ENCODE measurements at regions not wholly inside any gene's neighbourhood (a gene's known extent, or its start where the extent isn't known, plus 50 kb on each side); places are given as distances from the start of the nearest gene placed in this dataset.

DNA sequence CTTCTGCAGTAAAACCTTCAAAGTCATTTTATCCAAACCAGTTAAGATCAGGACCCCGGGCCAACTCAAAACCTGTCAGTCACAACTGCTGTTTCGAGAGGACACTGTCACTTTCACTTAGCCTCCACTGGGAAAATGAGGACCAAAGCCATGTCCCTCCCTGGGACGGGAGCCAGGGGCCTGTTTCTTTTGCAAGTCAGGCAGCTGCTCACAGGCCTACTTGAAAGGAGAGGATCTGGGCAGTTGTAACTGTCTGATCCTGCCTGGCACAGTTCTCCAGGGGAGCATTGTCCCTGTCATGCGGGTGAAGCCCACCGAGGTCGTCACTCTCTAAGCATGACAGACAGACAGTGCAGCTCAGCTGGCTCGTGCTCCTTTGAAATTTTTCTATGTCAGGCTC, 276.2 kb downstream of the NPIPA8 start:
- ChIA-PET CTCF (no interaction called here), POLR2A (no interaction called here)
- TF ChIP-seq TFCP2L1 (CRISPR knock-in tag; IDR thresholded peaks at IDR 0.05) (no peak), TP53 (CRISPR knock-in tag; IDR thresholded peaks at IDR 0.05) (no peak), ZNF302 (CRISPR knock-in tag; IDR thresholded peaks at IDR 0.05) (no peak), FOXS1 (CRISPR knock-in tag; IDR thresholded peaks at IDR 0.05) (no peak), EHMT2 (IDR thresholded peaks at IDR 0.05; ENCODE audit: low read depth) (no peak), HOXB13 (CRISPR knock-in tag; IDR thresholded peaks at IDR 0.05; ENCODE audit: low read depth) (no peak), KDM5A (IDR thresholded peaks at IDR 0.05) (no peak)
- TF ChIP-seq, protein P1, sequence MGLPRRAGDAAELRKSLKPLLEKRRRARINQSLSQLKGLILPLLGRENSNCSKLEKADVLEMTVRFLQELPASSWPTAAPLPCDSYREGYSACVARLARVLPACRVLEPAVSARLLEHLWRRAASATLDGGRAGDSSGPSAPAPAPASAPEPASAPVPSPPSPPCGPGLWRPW (IDR thresholded peaks at IDR 0.05): no peak
- H3K27ac ChIP-seq: no peak overlapping the region
- no peaks in the 10 kb centered on the region for H3K9me3 ChIP-seq
- H3K4me2 ChIP-seq: no peak overlapping the region
- FAIRE-seq (no peak), DNase-seq (ENCODE audit: low read depth in 1 of 2, low spot score in 1 of 2) (no peak), ATAC-seq (no peak)
- no peak overlapping the region for H3K4me3 ChIP-seq
- H3K4me1 ChIP-seq: no peaks in the 10 kb centered on the region
- 0% methylated on average over 3 of the region's 7 CpGs for WGBS (ENCODE audit: missing lambda C conversion rate)

DNA sequence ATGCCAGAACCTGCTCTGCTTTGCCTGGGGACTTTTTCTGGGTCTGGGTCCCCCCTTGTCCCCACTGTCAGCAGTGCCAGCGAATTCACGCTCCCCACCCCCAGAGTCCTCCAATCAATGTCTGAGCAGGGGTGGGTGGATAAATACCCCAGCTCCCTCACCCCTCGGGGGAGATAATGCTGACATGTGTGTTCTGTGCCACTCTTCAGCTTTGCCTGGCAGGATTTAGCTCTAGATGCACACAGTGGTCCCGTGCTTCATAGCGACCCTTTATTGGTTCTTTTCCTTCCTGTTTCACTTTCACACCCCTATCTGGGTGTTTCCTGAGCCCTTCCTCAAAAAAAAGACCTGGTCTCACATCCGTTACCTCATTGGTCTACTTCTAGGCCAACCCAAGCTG, 277.0 kb downstream of the NPIPA8 start:
- ChIA-PET POLR2A (no interaction called here), CTCF (no interaction called here)
- Histone ChIP-seq H3K4me2 (no peak overlapping the region), H3K4me1 (no peaks in the 10 kb centered on the region), H3K27ac (no peak overlapping the region), H3K4me3 (no peak overlapping the region), H3K9me3 (no peaks in the 10 kb centered on the region)
- FAIRE-seq: no peak
- under 1% methylated on average over 6 of the region's 6 CpGs for WGBS (ENCODE audit: missing lambda C conversion rate)
- ATAC-seq: no peak
- TF ChIP-seq POLR2AphosphoS2 (conservative IDR thresholded peaks at IDR 0.05; ENCODE audit: low read length) (no peak), RCOR1 (IDR thresholded peaks at IDR 0.05; ENCODE audit: low read depth, low read length) (no peak), EHF (CRISPR knock-in tag; IDR thresholded peaks at IDR 0.05) (no peak), ZSCAN20 (CRISPR knock-in tag; IDR thresholded peaks at IDR 0.05) (no peak), CHD2 (IDR thresholded peaks at IDR 0.05; ENCODE audit: low read length, partially characterized antibody) (no peak), PHF8 (IDR thresholded peaks at IDR 0.05; ENCODE audit: borderline replicate concordance, low read depth) (no peak), POLR2A (IDR thresholded peaks at IDR 0.05; ENCODE audit: low read length) (no peak), HOXB5 (CRISPR knock-in tag; IDR thresholded peaks at IDR 0.05) (no peak), CEBPB (IDR thresholded peaks at IDR 0.05) (no peak), HOXA7 (CRISPR knock-in tag; IDR thresholded peaks at IDR 0.05) (no peak), RFX5 (IDR thresholded peaks at IDR 0.05) (no peak)
- TF ChIP-seq, protein P2, sequence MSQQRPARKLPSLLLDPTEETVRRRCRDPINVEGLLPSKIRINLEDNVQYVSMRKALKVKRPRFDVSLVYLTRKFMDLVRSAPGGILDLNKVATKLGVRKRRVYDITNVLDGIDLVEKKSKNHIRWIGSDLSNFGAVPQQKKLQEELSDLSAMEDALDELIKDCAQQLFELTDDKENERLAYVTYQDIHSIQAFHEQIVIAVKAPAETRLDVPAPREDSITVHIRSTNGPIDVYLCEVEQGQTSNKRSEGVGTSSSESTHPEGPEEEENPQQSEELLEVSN (IDR thresholded peaks at IDR 0.05; ENCODE audit: borderline replicate concordance, low read depth): no peak
- TF ChIP-seq, protein P3, sequence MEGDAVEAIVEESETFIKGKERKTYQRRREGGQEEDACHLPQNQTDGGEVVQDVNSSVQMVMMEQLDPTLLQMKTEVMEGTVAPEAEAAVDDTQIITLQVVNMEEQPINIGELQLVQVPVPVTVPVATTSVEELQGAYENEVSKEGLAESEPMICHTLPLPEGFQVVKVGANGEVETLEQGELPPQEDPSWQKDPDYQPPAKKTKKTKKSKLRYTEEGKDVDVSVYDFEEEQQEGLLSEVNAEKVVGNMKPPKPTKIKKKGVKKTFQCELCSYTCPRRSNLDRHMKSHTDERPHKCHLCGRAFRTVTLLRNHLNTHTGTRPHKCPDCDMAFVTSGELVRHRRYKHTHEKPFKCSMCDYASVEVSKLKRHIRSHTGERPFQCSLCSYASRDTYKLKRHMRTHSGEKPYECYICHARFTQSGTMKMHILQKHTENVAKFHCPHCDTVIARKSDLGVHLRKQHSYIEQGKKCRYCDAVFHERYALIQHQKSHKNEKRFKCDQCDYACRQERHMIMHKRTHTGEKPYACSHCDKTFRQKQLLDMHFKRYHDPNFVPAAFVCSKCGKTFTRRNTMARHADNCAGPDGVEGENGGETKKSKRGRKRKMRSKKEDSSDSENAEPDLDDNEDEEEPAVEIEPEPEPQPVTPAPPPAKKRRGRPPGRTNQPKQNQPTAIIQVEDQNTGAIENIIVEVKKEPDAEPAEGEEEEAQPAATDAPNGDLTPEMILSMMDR (IDR thresholded peaks at IDR 0.05): no peak
- TF ChIP-seq, protein P4, sequence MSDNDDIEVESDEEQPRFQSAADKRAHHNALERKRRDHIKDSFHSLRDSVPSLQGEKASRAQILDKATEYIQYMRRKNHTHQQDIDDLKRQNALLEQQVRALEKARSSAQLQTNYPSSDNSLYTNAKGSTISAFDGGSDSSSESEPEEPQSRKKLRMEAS (IDR thresholded peaks at IDR 0.05): no peak
- TF ChIP-seq, protein P5, sequence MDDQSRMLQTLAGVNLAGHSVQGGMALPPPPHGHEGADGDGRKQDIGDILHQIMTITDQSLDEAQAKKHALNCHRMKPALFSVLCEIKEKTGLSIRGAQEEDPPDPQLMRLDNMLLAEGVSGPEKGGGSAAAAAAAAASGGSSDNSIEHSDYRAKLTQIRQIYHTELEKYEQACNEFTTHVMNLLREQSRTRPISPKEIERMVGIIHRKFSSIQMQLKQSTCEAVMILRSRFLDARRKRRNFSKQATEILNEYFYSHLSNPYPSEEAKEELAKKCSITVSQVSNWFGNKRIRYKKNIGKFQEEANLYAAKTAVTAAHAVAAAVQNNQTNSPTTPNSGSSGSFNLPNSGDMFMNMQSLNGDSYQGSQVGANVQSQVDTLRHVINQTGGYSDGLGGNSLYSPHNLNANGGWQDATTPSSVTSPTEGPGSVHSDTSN (IDR thresholded peaks at IDR 0.05): no peak
- no peak for DNase-seq (ENCODE audit: low read depth in 1 of 2, low spot score in 1 of 2)

DNA sequence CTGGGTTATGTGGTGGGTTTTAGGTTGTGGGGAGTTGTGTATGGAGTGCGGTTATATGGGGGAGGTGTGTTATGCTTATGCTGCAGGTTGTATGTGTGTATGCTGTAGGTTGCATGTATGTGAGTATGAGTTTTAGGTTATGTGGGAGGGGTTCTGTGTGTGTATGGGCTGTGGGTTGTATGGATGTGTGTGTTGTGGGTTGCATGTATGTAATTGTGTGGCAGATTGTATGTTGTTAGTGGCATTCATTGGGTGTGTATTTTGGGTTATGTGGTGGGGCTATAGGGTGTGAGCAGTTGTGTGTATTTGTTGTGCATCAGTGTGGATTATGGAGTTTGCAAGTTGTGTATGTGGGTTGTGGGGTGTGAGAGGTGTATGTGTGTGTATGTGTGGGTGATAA, 277.4 kb downstream of the NPIPA8 start:
- Histone ChIP-seq H3K4me2 (no peak overlapping the region), H3K4me3 (no peak overlapping the region), H3K9me3 (no peaks in the 10 kb centered on the region), H3K4me1 (no peaks in the 10 kb centered on the region), H3K27ac (no peak overlapping the region)
- no peak for DNase-seq (ENCODE audit: low read depth in 1 of 2, low spot score in 1 of 2)
- 97% methylated on average over 1 of the region's 1 CpG for WGBS (ENCODE audit: missing lambda C conversion rate)
- no peak for TF ChIP-seq NR3C1 (IDR thresholded peaks at IDR 0.05)
- no peak for TF ChIP-seq FOSB (CRISPR knock-in tag; IDR thresholded peaks at IDR 0.05)
- TF ChIP-seq, protein P6, sequence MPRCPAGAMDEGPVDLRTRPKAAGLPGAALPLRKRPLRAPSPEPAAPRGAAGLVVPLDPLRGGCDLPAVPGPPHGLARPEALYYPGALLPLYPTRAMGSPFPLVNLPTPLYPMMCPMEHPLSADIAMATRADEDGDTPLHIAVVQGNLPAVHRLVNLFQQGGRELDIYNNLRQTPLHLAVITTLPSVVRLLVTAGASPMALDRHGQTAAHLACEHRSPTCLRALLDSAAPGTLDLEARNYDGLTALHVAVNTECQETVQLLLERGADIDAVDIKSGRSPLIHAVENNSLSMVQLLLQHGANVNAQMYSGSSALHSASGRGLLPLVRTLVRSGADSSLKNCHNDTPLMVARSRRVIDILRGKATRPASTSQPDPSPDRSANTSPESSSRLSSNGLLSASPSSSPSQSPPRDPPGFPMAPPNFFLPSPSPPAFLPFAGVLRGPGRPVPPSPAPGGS (IDR thresholded peaks at IDR 0.05): no peak
- no peak for TF ChIP-seq RFX5 (IDR thresholded peaks at IDR 0.05)
- no peak for TF ChIP-seq CHD4 (IDR thresholded peaks at IDR 0.05; ENCODE audit: borderline replicate concordance)
- no peak for TF ChIP-seq FOSL2 (IDR thresholded peaks at IDR 0.05)
- no peak for TF ChIP-seq FOSL2 (CRISPR knock-in tag; IDR thresholded peaks at IDR 0.05)
- no peak for TF ChIP-seq EP300 (IDR thresholded peaks at IDR 0.05)
- no peak for TF ChIP-seq RAD21 (conservative IDR thresholded peaks at IDR 0.05 in 1 of 2, IDR thresholded peaks at IDR 0.05 in 1 of 2)
- TF ChIP-seq, protein P4 (IDR thresholded peaks at IDR 0.05): no peak
- TF ChIP-seq, protein P5 (IDR thresholded peaks at IDR 0.05): no peak
- ChIA-PET POLR2A (no interaction called here), CTCF (no interaction called here)
- FAIRE-seq: no peak
- no peak for ATAC-seq
